HG02759 (cell line): ENCODE measurements at regions not wholly inside any gene's neighbourhood (a gene's known extent, or its start where the extent isn't known, plus 50 kb on each side); places are given as distances from the start of the nearest gene placed in this dataset.

ENCODE experiments used
- ATAC-seq: cut with Tn5 transposase; IDR thresholded peaks from one replicate; pipeline ENCODE4 v1.9.1; 2021; ENCODE audit warnings: mild to moderate bottlenecking, moderate library complexity; ENCODE audit not compliant: unreplicated experiment

GRCh38 chr2:208545403-208546042 lies 138.9 kb downstream of the PTH2R start:
- ATAC-seq: no peak

GRCh38 chr2:208546107-208546506 lies 139.5 kb downstream of the PTH2R start:
- ATAC-seq: no peak

GRCh38 chr2:208546860-208547650 lies 140.5 kb downstream of the PTH2R start:
- no peak for ATAC-seq

GRCh38 chr2:208548700-208549099 lies 142.1 kb downstream of the PTH2R start:
- no peak for ATAC-seq

GRCh38 chr2:208549546-208550158 lies 143.1 kb downstream of the PTH2R start:
- no peak for ATAC-seq

GRCh38 chr2:208552943-208553342 lies 146.4 kb downstream of the PTH2R start:
- no peak for ATAC-seq

GRCh38 chr2:208556983-208557484 lies 150.4 kb downstream of the PTH2R start:
- no peak for ATAC-seq

- ATAC-seq: no peak
These were observed 159.3 kb downstream of the PTH2R start for GRCh38 chr2:208565690-208566416.

GRCh38 chr2:208568203-208568602 lies 161.6 kb downstream of the PTH2R start:
- no peak for ATAC-seq

- no peak for ATAC-seq
These were observed 163.5 kb downstream of the PTH2R start for GRCh38 chr2:208570066-208570465.

GRCh38 chr2:208570851-208571763 lies 164.5 kb downstream of the PTH2R start:
- ATAC-seq: no peak

- no peak for ATAC-seq
These were observed 165.2 kb downstream of the PTH2R start for GRCh38 chr2:208571764-208572131.

GRCh38 chr2:208573569-208573968 lies 167.0 kb downstream of the PTH2R start:
- no peak for ATAC-seq

GRCh38 chr2:208579678-208580077 lies 173.1 kb downstream of the PTH2R start:
- no peak for ATAC-seq

- ATAC-seq: no peak
These were observed 177.9 kb downstream of the PTH2R start for GRCh38 chr2:208584378-208584985.

- no peak for ATAC-seq
These were observed 179.9 kb downstream of the PTH2R start for GRCh38 chr2:208586516-208586915.

- ATAC-seq: no peak
These were observed 188.2 kb downstream of the PTH2R start for GRCh38 chr2:208594642-208595385.

- no peak for ATAC-seq
These were observed 189.0 kb downstream of the PTH2R start for GRCh38 chr2:208595386-208596275.
